LNCAP (cell line): ENCODE measurements at regions not wholly inside any gene's neighbourhood (a gene's known extent, or its start where the extent isn't known, plus 50 kb on each side); places are given as distances from the start of the nearest gene placed in this dataset.

Experiments
- TF ChIP-seq, protein P1 (sequence below): fragments of 450-650 bp; IDR thresholded peaks from 2 replicates; pipeline ENCODE4 v1.5.1; 2017; ENCODE audit warnings: mild to moderate bottlenecking

DNA sequence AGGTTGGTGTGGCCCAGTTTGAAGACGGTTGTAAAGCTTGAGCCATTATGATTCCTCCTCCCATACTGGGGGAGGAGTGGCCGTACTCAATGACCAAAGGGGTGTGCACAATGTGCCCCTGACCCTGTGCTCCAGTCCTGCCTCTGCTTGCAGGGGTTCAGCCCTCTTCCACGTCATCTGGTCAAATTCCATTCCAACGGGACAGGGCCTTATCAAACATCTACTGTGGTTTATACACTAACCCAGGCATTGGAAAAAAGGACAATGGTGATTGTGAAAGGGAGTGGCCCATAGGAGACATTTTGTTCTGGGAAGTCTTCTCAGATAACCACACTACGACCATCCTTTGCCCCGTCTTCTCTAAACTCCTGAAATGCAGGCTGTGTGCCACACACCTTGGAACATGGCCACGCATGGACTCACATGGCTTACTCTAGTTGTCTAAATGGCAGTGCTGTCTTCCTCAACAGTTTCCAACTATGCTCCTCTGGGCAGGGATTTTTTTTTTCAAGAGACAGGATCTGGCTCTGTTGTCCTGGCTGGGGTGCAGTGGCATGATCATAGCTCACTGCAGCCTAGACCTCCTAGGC is 103.0 kb downstream of the JCAD start:
- TF ChIP-seq, protein P1, sequence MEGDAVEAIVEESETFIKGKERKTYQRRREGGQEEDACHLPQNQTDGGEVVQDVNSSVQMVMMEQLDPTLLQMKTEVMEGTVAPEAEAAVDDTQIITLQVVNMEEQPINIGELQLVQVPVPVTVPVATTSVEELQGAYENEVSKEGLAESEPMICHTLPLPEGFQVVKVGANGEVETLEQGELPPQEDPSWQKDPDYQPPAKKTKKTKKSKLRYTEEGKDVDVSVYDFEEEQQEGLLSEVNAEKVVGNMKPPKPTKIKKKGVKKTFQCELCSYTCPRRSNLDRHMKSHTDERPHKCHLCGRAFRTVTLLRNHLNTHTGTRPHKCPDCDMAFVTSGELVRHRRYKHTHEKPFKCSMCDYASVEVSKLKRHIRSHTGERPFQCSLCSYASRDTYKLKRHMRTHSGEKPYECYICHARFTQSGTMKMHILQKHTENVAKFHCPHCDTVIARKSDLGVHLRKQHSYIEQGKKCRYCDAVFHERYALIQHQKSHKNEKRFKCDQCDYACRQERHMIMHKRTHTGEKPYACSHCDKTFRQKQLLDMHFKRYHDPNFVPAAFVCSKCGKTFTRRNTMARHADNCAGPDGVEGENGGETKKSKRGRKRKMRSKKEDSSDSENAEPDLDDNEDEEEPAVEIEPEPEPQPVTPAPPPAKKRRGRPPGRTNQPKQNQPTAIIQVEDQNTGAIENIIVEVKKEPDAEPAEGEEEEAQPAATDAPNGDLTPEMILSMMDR: no peak

DNA sequence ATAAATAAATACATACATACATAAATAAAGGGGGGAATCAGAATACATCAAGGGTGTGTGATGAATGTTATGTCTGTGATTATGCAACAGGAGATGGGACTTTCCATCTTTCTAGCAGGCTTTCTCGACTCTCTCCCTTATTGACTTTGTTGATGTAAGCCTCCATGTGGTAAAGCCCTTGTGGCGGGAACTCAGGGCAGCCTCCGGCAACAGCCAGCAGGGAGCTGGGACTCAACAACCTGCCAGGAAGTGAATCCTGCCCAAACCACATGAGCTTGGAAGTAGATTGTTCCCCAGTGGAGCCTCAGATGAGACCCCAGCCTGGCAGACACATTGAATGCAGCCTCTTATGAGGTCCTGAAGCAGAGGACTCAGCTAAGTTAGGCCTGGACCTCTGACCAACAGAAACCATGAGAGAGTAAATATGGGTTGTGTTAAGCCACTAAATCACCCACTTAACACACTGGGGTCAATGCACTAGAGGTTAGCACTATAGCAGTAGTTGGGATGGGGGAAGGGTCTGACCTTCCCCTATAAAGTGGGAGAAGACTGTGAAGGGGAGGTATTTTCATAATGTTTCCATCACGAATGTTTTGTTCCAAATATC is 104.0 kb downstream of the JCAD start:
- TF ChIP-seq, protein P1: no peak

DNA sequence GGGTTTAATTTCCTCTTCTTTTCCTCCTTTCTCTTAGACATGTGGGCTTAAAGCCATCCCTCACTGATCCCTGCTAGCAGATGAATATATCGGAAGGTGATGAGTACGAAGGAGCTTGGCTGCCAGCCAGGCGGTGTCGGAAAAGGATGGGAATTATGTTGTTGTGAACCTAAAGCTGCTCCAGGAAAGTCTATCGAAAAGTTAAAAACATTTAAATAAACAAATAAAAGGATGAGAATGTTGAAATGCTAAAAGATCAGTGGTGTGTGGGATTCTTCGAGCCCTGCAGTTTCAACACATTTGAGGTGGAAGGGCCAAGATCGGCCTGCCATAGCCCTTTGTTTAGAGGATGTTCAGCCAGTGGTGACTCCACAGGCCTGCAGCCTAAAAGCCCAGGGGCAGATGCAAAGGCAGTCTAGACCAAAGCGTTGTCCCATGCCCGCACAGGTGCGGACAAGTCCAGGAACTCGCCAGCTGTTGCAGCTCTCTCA is 107.9 kb downstream of the JCAD start:
- TF ChIP-seq, protein P1: no peak

DNA sequence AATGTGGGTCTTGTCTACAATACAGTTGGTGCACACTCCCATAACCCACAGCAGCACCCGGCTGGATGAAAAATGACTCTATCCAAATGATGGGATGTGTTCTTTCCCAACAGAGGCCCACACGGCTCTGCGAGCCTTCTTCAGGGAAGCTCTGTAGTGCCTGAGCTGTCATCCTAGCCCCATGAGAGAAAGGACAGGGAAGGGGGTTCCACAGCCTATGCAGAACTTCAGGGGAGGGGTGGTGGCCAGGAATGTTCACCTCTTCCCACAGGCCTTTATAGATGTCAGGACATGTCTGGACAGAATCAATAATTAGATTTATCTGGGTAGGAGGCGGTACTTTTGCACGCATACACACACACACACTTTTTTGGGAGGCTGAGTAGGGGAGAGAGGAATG is 109.0 kb downstream of the JCAD start:
- TF ChIP-seq, protein P1: no peak

DNA sequence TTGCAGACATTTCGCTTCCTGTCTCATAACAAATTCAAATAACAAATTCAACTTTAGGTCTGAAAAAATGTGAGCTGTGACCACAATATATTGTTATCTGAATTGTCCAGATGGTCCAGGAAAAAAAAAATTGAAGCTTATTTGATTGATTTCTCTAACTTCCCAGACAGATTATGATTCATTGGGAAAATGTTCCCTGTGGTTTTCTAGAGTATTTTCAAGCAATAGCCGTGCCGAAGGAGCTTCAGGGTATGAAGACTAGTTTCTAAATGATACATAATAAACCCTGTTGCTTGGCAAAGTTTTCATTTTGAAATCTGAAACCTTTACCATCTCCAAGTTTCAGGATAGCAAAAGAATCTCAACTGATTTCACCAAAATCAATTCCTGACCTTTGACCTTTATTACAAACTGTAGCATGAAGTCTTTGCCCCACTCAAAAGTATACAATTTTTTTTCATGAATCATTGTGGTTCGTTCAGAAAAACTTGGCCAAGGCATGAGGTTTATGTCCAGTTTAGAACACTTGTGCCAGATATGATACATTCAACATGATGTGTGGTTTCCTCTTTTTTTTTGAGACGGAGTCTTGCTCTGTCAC is 109.9 kb downstream of the JCAD start:
- TF ChIP-seq, protein P1: no peak

DNA sequence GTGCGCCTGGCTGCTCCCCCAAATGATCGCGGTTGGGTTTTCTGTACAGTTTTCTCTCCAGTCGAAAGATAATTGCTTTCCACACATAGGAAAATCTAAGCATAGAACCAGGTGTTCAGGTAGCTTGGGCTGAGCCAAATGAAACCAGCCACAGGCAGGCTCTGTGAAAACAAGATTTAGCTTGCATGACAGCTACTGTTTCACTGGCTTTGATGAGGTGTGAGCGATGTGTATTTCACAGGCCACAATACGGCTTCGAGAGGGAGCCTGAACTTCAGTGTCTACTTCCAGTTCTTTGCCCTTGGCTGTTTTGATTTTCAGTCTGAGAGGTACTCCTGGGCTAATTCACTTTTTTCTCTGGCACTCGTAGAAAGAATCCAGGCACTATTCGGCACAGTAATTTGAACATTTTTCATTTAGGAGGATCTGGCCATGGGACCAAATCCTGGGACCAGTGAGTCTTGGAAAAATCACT is 110.5 kb downstream of the JCAD start:
- TF ChIP-seq, protein P1: no peak

DNA sequence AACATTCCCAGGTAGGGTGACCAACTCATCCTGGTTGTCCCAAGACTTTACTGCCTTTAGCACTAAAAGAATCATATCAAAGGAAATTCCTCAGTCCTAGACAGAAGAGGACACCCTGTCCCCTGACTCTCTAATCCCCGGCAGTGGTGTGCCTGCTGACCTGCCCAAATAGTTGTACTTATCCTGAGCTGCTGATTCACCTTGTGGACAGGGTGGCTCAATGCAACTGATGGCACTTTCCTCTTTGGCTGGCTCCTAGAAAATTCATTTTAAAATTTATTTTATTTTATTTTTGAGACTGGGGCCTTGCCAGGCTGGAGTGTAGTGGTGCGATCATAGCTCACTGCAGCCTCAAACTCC is 111.7 kb downstream of the JCAD start:
- TF ChIP-seq, protein P1: no peak
